ENCODE measurements at regions not wholly inside any gene's neighbourhood (a gene's known extent, or its start where the extent isn't known, plus 50 kb on each side); places are given as distances from the start of the nearest gene placed in this dataset.
"Not testable (repeated sequence)": the region's sequence is repeated elsewhere in the genome, so short reads cannot be mapped to it uniquely, and the experiment has no call there.

DNA sequence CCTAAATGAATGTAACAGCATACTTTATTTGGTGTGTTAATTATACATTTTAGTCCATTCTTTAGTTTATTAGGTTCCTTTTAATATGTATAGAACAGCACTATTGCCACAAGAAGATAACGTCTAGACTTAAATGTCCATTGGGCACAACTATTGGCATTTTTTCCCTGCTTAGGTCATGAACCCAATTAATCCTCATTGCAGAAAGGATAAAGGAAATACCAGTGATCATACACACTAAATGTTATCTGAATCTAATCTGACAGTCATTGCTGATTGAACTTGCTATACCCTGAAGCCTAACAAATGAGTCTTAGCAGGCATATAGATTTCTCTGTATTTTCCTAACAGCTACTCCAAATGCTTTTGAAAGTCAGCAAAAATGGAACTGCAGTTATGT, 2250.0 kb upstream of the AGA start:
- no peak for DNase-seq (ENCODE audit: low read depth)

DNA sequence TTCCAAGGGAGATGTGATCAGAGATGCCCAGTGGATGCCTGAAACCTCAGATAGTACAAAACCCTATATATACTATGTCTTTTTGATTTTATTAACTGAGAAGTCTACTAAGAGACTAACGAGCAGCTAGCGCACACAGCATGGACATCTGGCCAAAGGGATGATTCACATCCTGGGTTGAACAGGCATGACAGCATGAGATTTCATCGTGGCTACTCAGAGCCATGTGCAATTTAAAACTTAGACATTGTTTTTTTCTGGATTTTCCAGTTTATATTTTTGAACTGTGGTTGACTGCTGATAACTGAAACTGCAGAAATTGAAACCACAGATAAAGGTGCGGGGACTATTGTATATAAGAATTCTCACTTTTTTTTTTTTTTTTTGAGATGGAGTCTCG, 2252.9 kb upstream of the AGA start:
- DNase-seq (ENCODE audit: low read depth), result peak; percentile 0

GRCh38 chr4:179698321-179698720, 2256.1 kb upstream of the AGA start:
- no peak for DNase-seq (ENCODE audit: low read depth)

DNA sequence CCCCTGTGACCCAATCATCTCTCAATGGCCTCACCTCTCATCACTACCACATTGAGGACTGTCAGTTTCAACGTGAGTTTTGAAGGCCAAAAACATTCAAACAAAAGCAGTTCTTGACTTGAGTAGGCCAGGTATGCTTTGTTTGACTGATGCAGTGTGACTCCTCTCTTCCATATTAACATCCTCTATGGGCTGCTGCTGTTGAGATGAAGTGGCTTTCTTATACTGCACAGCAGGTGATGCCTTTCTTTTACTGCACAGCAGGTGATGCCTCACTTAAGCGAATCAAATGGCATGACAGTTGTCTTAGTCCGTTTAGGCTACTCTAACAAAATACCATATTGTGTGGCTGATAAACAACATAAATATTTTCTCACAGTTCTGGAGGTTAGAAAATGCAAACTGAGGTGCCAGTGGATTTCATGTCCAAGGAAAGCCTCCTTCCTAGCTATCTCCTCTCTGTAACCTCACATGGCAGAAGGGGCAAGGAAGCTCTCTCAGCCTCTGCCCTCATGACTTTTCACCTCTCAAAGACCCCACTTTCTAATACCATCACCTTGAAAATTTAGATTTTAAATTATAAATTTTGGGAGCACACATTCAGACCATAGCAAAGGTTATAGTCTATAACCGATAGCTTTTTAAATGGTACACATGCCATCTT, 2267.9 kb upstream of the AGA start:
- DNase-seq (ENCODE audit: low read depth), result no peak

DNA sequence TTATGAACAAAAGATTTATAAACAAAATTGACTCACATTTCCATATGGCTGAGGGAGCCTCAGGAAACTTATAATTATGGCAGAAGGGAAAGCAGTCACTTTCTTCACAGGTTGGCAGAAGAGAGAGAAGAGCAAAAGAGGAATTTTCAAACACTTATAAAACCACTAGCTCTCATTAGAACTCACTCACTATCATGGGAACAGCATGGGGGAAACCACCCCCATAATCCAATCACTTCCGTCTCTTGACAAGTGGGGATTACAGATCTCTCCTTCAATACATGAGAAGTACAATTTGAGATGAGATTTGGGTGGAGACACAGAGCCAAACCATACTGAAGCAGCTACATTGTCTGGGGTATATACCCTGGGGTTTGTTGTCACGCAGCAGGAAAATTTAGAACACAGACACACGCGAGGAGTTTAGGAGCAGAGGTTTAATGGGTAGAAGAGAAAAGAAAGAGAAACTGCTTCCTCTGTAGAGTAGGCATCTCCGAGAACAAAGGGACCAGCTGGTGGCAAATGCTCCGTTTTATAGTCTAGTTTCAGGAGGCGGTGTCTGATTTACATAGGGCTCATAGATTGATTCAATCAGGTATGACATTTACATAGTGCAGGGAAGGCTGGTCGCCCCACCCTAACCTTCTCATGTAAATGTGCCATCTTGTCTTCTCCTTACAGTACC, 2277.7 kb upstream of the AGA start:
- no peak for DNase-seq (ENCODE audit: low read depth)

DNA sequence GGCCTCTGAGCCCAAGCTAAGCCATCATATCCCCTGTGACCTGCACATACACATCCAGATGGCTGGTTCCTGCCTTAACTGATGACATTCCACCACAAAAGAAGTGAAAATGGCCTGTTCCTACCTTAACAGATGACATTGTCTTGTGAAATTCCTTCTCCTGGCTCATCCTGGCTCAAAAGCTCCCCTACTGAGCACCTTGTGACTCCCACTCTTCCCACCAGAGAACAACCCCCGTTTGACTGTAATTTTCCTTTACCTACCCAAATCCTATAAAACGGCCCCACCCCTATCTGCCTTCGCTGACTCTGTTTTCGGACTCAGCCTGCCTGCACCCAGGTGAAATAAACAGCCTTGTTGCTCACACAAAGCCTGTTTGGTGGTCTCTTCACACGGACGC, 2284.3 kb upstream of the AGA start:
- DNase-seq (ENCODE audit: low read depth), result not testable (repeated sequence)

DNA sequence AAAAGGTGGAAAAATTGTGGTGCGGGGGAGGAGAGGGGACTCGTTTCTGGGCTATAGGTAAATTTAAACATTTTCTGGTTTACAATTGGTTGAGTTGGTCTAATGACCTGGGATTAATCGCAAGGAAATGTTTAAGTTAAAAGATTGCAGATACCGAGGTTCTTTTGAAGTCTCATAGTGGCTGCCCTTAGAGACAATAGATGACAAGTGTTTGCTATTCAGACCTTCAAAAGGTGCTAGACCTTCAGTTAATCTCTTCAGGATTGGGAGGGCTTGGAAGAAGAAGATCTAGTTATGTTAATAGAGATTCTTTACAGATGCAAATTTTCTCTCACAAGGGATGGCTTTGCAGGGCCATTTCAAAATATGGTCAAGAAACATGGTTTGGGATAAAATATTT, 2286.1 kb upstream of the AGA start:
- DNase-seq (ENCODE audit: low read depth), result no peak

DNA sequence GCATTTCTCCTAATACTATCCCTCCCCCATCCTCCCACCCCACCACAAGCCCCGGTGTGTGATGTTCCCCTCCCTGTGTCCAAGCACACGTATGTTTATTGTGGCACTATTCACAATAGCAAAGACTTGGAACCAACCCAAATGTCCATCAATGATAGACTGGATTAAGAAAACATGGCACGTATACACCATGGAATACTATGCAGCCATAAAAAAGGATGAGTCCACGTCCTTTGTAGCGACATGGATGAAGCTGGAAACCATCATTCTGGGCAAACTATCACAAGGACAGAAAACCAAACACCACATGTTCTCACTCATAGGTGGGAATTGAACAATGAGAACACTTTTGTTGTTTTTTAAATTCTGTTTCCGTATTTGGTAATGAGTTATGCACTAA, 2294.6 kb upstream of the AGA start:
- not testable (repeated sequence) for DNase-seq (ENCODE audit: low read depth)

GRCh38 chr4:179738822-179739221, 2296.6 kb upstream of the AGA start:
- DNase-seq (ENCODE audit: low read depth), result no peak

DNA sequence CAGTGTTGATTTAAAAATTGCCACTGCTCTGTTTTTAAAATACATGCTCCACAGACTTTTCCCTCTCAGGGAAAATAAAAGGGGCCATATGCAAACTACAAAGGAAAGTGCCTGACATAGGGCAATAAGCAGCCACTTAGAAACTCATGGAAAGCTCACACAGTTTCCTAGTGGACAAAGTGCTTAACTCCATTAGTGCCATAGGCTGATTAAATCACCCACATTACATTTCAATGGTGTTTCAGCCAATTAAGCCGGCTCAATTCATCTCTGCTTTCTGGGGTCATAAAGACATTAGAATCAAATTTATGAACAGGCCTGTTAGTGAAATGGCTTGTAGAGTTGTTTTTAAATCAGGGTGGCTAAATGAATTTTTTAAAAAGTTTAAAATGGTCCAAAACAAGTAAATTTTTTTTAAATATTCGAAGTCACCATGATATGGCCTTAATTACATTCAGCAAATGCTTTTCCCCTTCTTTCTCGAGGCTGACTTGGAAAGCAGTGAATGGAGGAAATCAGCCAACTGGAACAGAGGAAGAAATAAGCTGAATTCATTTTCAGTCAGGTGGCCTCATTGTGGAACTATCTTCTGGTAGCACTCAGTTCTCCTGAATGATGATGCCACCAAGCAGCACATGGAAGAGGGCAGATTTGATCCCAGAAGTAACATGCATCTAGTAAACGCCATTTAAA, 2305.1 kb upstream of the AGA start:
- DNase-seq (ENCODE audit: low read depth), result no peak

DNA sequence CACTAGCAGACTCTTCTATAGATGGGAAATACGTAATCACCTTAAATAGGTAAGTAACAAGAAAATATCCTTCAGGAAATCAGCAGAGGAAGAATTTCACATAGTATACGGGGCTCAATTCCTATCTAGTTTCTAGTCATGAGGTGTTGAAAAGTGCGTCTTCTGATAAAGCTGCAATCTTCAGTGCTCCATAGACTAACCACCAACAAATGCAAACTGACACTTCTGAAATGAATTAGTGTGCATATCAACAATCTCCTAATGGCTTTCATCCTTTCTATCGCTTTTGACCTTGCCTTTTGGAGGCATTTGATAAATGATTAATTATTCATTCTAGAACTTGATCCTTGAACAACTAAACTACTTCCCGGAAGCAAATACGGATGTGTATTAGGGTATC, 2306.6 kb upstream of the AGA start:
- DNase-seq (ENCODE audit: low read depth), result no peak

GRCh38 chr4:179750374-179750773, 2308.1 kb upstream of the AGA start:
- DNase-seq (ENCODE audit: low read depth), result no peak

DNA sequence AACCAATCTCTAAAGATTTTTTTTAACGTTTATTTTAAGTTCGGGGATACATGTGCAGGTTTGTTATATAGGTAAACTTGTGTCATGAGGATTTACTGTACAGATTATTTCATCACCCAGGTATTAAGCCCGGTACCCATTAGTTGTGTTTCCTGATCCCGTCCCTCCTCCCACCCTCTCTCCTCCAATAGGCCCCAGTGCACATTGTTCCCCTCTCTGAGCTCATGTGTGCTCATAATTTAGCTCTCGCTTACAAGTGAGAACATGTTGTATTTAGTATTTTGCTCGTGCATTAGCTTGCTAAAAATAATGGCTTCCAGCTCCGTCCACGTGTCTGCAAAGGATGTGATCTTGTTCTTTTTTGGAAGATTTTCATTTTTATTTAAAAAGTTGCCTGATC, 2309.4 kb upstream of the AGA start:
- DNase-seq (ENCODE audit: low read depth), result no peak

DNA sequence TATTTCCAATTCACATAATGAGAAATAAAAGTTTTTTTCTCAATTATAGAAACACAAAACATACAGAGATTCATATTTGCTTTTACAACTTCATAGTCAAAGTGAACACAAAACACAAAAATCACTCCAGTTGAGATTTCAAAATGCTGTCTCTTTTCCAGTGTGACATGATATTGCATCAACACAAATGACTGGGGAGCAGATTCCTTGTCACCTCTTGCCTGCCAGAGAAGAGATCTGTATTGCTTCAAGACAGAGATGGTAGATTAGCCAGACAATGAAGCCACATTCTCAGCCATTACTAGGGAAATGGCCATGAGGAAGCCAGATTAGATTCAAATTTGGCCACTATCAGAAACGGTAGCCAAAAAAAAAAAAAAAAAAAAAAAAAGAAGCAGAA, 2313.1 kb upstream of the AGA start:
- no peak for DNase-seq (ENCODE audit: low read depth)

DNA sequence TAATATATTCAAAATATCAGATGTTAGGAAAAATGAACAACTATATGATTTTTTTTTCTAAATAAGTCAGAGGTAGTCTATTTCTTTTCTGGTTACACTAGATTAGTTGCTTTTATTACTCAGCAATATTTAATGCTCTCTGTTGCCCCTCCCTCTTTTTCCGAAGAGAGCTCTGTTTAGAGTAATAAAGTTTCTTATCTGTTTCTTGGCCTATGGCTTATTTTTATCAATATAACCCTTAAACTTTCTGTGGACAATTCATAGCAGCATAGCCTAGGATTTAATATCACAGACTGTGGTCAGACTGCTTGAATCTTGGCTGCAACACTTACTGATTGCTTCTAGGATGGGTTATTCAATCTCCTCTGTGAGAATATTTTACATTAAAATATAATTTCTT, 2315.4 kb upstream of the AGA start:
- DNase-seq (ENCODE audit: low read depth), result no peak

- no peak for DNase-seq (ENCODE audit: low read depth)
Measured at GRCh38 chr4:179762840-179763239, 2320.6 kb upstream of the AGA start.

GRCh38 chr4:179766938-179767337, 2324.7 kb upstream of the AGA start:
- no peak for DNase-seq (ENCODE audit: low read depth)

DNA sequence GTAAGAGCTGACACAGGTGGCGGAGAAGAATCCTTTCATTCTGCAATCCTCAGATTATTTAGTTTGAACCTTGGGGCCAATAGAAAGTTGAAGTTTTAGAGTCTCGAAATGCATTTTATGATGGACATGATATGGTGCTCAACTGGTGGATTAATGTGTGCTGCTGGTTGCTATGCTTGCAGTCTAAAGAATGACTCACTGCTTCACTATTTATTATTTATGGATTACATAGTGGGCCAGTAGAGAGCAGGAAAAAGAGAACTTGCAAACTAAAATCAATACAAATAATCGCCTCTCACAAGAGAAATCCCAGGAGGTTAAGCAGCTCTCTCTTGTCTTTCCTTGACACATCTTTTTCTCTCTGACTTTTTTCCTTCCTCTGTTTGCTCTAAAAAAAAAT, 2326.8 kb upstream of the AGA start:
- DNase-seq (ENCODE audit: low read depth), result no peak

- no peak for DNase-seq (ENCODE audit: low read depth)
Measured at GRCh38 chr4:179797738-179798137, 2355.5 kb upstream of the AGA start.

DNA sequence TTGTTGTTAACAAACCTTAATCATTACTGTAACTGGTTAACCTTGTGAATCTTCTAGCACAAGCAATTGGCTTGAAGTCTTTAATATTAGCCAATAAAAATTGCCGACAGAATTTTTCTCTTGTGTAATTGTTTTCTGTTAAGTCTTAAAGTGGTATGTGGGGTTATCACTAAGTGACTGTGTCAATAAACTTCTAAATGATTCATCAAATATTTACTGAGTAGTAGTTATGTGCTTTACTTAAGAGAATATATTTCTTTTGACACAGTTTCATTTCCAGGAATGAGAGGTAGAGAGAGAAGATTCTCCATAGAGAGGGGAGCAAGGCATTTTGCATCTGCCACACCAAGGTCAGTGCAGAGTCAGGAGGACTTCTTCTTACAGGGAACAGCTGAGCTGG, 2361.6 kb upstream of the AGA start:
- no peak for DNase-seq (ENCODE audit: low read depth)

DNA sequence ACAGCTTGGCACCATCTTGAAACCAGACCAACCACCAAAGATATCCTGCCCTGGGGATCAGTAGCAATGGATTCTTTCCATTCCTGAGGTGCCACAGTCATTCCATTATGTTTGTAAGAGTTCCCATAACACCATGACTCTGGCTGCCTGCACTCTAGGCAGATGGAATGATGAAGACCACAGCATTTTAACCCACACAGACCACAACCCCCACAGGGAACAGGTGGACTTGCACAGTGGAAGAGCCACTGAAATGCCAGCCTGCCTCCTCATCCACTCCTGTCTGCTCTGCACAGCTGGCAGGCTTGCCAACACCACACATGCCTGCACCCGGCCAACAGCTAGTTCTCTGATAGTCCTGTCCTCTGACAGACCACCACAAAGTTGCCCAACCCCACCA, 2362.2 kb upstream of the AGA start:
- no peak for DNase-seq (ENCODE audit: low read depth)

DNA sequence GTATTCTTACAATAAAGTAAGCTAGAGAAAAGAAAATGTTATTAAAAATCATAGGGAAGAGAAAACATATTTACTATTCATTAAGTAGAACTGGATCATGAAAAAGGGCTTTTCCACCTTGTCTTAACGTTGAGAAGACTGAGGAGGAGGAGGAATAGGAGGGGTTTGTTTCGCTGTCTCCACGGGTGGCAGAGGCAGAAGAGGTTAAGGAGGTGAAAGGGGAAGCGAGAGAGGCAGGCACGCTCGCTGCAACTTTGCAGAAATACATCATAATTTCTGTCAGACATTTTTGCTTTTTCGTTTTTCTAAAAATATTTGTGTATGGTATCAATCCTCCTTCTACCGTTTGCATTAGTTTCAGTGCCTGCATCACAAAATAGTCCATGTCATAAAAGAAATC, 2375.1 kb upstream of the AGA start:
- no peak for DNase-seq (ENCODE audit: low read depth)

DNA sequence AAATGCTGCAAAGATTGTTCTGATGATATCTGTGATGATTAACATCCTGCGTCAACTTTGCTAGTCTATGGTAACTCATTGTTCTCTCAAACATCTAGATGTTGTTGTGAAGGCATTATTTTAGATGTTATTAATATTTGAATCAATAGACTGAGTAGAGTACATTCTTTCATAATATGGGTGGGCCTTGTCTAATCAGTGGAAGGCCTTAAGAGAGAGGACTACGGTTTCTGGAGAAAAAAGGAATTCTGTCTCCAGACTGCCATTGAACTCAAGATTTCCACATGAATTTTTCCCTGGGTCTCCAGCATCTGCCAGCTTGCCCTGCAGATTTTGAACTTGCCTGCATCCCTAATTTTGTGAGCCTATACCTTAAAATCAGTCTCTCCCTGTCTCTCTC, 2381.1 kb upstream of the AGA start:
- no peak for DNase-seq (ENCODE audit: low read depth)

- DNase-seq (ENCODE audit: low read depth), result no peak
Measured at GRCh38 chr4:179831274-179831673, 2389.0 kb upstream of the AGA start.

All from GM04504 (cell line).